SK-MEL-5 (cell line): ENCODE measurements at regions not wholly inside any gene's neighbourhood (a gene's known extent, or its start where the extent isn't known, plus 50 kb on each side); places are given as distances from the start of the nearest gene placed in this dataset.

ENCODE experiments used
- DNase-seq: peaks from one replicate; pipeline ENCODE4 v3.0.0-alpha.2; 2016; ENCODE audit warnings: low read depth, low spot score
- in situ Hi-C: cut with HindIII; loops from 2 replicates; pipeline ENCODE4 v1.10.0; 2016; ENCODE audit warnings: low sequenced_read_pairs, high pct_unique_total_duplicates, low pct_unique_long_range_greater_than_20kb

GRCh38 chr7:41298409-41298808 is 404.5 kb downstream of the INHBA start:
- in situ Hi-C loops, result no loop called here
- DNase-seq, result no peak

- in situ Hi-C loops, result no loop called here
- DNase-seq, result no peak
Observed at GRCh38 chr7:41297166-41297565, 405.7 kb downstream of the INHBA start.

- in situ Hi-C loops, result no loop called here
- no peak for DNase-seq
Observed at GRCh38 chr7:41295455-41295815, 407.5 kb downstream of the INHBA start.

- in situ Hi-C loops, result no loop called here
Observed at GRCh38 chr7:41294556-41295454, 408.1 kb downstream of the INHBA start.

GRCh38 chr7:41292487-41292886 is 410.4 kb downstream of the INHBA start:
- in situ Hi-C loops, result no loop called here
- no peak for DNase-seq

More at GRCh38 chr7:41294556-41295454, 408.1 kb downstream of the INHBA start:
- no peak for DNase-seq

GRCh38 chr7:41287559-41288335 is 415.1 kb downstream of the INHBA start:
- no peak for DNase-seq
- in situ Hi-C loops, result no loop called here

GRCh38 chr7:41280491-41280890 is 422.4 kb downstream of the INHBA start:
- no peak for DNase-seq
- in situ Hi-C loops, result no loop called here

GRCh38 chr7:41277561-41277960 is 425.3 kb downstream of the INHBA start:
- no peak for DNase-seq
- in situ Hi-C loops, result no loop called here

GRCh38 chr7:41275255-41275654 is 427.6 kb downstream of the INHBA start:
- in situ Hi-C loops, result no loop called here
- no peak for DNase-seq

GRCh38 chr7:41274179-41274578 is 428.7 kb downstream of the INHBA start:
- in situ Hi-C loops, result no loop called here
- DNase-seq, result no peak

GRCh38 chr7:41272664-41273063 is 430.2 kb downstream of the INHBA start:
- in situ Hi-C loops, result no loop called here
- DNase-seq, result no peak

GRCh38 chr7:41268878-41269277 is 434.0 kb downstream of the INHBA start:
- no peak for DNase-seq
- in situ Hi-C loops, result no loop called here

- in situ Hi-C loops, result no loop called here
Observed at GRCh38 chr7:41261080-41261479, 441.8 kb downstream of the INHBA start.

GRCh38 chr7:41257660-41258059 is 445.2 kb downstream of the INHBA start:
- DNase-seq, result no peak
- in situ Hi-C loops, result no loop called here

More at GRCh38 chr7:41261080-41261479, 441.8 kb downstream of the INHBA start:
- no peak for DNase-seq

- in situ Hi-C loops, result no loop called here
- DNase-seq, result no peak
Observed at GRCh38 chr7:41256186-41256945, 446.5 kb downstream of the INHBA start.

- DNase-seq, result no peak
- in situ Hi-C loops, result no loop called here
Observed at GRCh38 chr7:41255716-41256115, 447.2 kb downstream of the INHBA start.

- in situ Hi-C loops, result no loop called here
- DNase-seq, result no peak
Observed at GRCh38 chr7:41255113-41255512, 447.8 kb downstream of the INHBA start.

GRCh38 chr7:41252957-41253356 is 449.9 kb downstream of the INHBA start:
- in situ Hi-C loops, result no loop called here
- no peak for DNase-seq
